MM.1S (cell line): ENCODE measurements at regions not wholly inside any gene's neighbourhood (a gene's known extent, or its start where the extent isn't known, plus 50 kb on each side); places are given as distances from the start of the nearest gene placed in this dataset.

Source experiments
- DNase-seq: peaks from one replicate; pipeline ENCODE4 v3.0.0-alpha.2; 2015
- H2AFZ ChIP-seq: fragments of 300-600 bp; sonication (generic); 2 replicates; pipeline ENCODE4 v1.6.0; 2016; ENCODE audit warnings: antibody characterized with exemption, low read length
- H3F3A ChIP-seq: fragments of 300-600 bp; sonication (generic); 2 replicates; pipeline ENCODE4 v1.6.1; 2016; ENCODE audit warnings: mild to moderate bottlenecking, antibody characterized with exemption, low read length, moderate library complexity, mixed read lengths; ENCODE audit not compliant: insufficient read depth
- H3K27ac ChIP-seq: fragments of 300-600 bp; sonication (generic); 2 replicates; pipeline ENCODE4 v1.5.1; 2016; ENCODE audit warnings: mild to moderate bottlenecking, low read length
- H3K27me3 ChIP-seq: fragments of 300-600 bp; sonication (generic); replicated peaks from 2 replicates; pipeline ENCODE4 v1.6.0; 2016; ENCODE audit warnings: low read length; ENCODE audit not compliant: insufficient read depth
- H3K36me3 ChIP-seq: fragments of 300-600 bp; sonication (generic); replicated peaks from 2 replicates; pipeline ENCODE4 v1.6.1; 2016; ENCODE audit warnings: mild to moderate bottlenecking, low read length, mixed read lengths; ENCODE audit not compliant: insufficient read depth
- H3K4me1 ChIP-seq: fragments of 300-600 bp; sonication (generic); 2 replicates; pipeline ENCODE4 v1.6.1; 2016; ENCODE audit warnings: low read length, mixed read lengths
- H3K4me2 ChIP-seq: fragments of 300-600 bp; sonication (generic); 2 replicates; pipeline ENCODE4 v1.6.0; 2016; ENCODE audit warnings: low read depth, low read length
- H3K4me3 ChIP-seq: fragments of 300-600 bp; sonication (generic); 2 replicates; pipeline ENCODE4 v1.5.1; 2016; ENCODE audit warnings: low read length, mixed read lengths
- H3K79me2 ChIP-seq: fragments of 300-600 bp; sonication (generic); 2 replicates; pipeline ENCODE4 v1.6.1; 2016; ENCODE audit warnings: mixed run types, low read length, mixed read lengths
- H3K9ac ChIP-seq: fragments of 300-600 bp; sonication (generic); 2 replicates; pipeline ENCODE4 v1.6.1; 2016; ENCODE audit warnings: low read length, mixed read lengths
- H3K9me2 ChIP-seq: fragments of 300-600 bp; sonication (generic); replicated peaks from 2 replicates; pipeline ENCODE4 v1.6.1; 2016; ENCODE audit warnings: mild to moderate bottlenecking, low read length, mixed read lengths; ENCODE audit not compliant: insufficient read depth
- H3K9me3 ChIP-seq: fragments of 300-600 bp; sonication (generic); replicated peaks from 2 replicates; pipeline ENCODE4 v1.6.1; 2016; ENCODE audit warnings: mild to moderate bottlenecking, low read length, mixed read lengths; ENCODE audit not compliant: insufficient read depth
- H4K20me1 ChIP-seq: fragments of 300-600 bp; sonication (generic); 2 replicates; pipeline ENCODE4 v1.6.1; 2016; ENCODE audit warnings: mild to moderate bottlenecking, low read length, moderate library complexity, mixed read lengths; ENCODE audit not compliant: insufficient read depth
- CTCF ChIP-seq: fragments of 300-600 bp; sonication (generic); IDR thresholded peaks from 2 replicates; pipeline ENCODE4 v1.5.1; 2016; ENCODE audit warnings: antibody characterized with exemption, low read length, mixed read lengths
- EZH2 ChIP-seq: fragments of 300-600 bp; sonication (generic); optimal IDR thresholded peaks from 2 replicates; pipeline ENCODE3; 2017; ENCODE audit warnings: low read depth, mild to moderate bottlenecking, antibody characterized with exemption, low read length, mixed read lengths
- EZH2phosphoT487 ChIP-seq: fragments of 300-600 bp; sonication (generic); IDR thresholded peaks from 2 replicates; pipeline ENCODE4 v1.6.1; 2018; ENCODE audit warnings: antibody characterized with exemption, low read length

- H3K4me2 ChIP-seq, result no peak overlapping the region
- H3K9me3 ChIP-seq, result no peaks in the 10 kb centered on the region
- no peak for TF ChIP-seq EZH2
- H3K9me2 ChIP-seq, result no peaks in the 10 kb centered on the region
- no peaks in the 10 kb centered on the region for H3K36me3 ChIP-seq
- H3F3A ChIP-seq, result no peaks in the 10 kb centered on the region
- no peak for DNase-seq
- no peaks in the 10 kb centered on the region for H4K20me1 ChIP-seq
- H3K27me3 ChIP-seq, result no peaks in the 10 kb centered on the region
- no peaks in the 10 kb centered on the region for H3K4me1 ChIP-seq
- H2AFZ ChIP-seq, result no peak overlapping the region
- H3K4me3 ChIP-seq, result no peak overlapping the region
- H3K79me2 ChIP-seq, result no peaks in the 10 kb centered on the region
- H3K9ac ChIP-seq, result no peak overlapping the region
- no peak overlapping the region for H3K27ac ChIP-seq
Measured at GRCh38 chr20:22293886-22294285, 290.5 kb downstream of the FOXA2 start.

GRCh38 chr20:22289442-22289841 lies 294.9 kb downstream of the FOXA2 start:
- H3K9ac ChIP-seq, result no peak overlapping the region
- H3K36me3 ChIP-seq, result no peaks in the 10 kb centered on the region
- no peak overlapping the region for H2AFZ ChIP-seq
- no peak for TF ChIP-seq EZH2phosphoT487
- no peak for TF ChIP-seq CTCF
- no peak for TF ChIP-seq EZH2
- H3K27me3 ChIP-seq, result no peaks in the 10 kb centered on the region
- H3K9me2 ChIP-seq, result no peaks in the 10 kb centered on the region
- H3K27ac ChIP-seq, result no peak overlapping the region
- no peak overlapping the region for H3K4me3 ChIP-seq
- DNase-seq, result no peak
- no peaks in the 10 kb centered on the region for H3K79me2 ChIP-seq
- H3K4me2 ChIP-seq, result no peak overlapping the region
- no peaks in the 10 kb centered on the region for H4K20me1 ChIP-seq
- H3K9me3 ChIP-seq, result no peaks in the 10 kb centered on the region
- no peaks in the 10 kb centered on the region for H3K4me1 ChIP-seq
- H3F3A ChIP-seq, result no peaks in the 10 kb centered on the region

- H3K27ac ChIP-seq, result no peak overlapping the region
- no peaks in the 10 kb centered on the region for H3F3A ChIP-seq
- no peak overlapping the region for H3K4me2 ChIP-seq
- no peak overlapping the region for H3K9ac ChIP-seq
- no peaks in the 10 kb centered on the region for H3K27me3 ChIP-seq
- no peaks in the 10 kb centered on the region for H3K9me2 ChIP-seq
- no peak overlapping the region for H3K4me3 ChIP-seq
- H3K4me1 ChIP-seq, result no peaks in the 10 kb centered on the region
- no peak for TF ChIP-seq EZH2
- TF ChIP-seq CTCF, result no peak
- no peak for TF ChIP-seq EZH2phosphoT487
- H3K79me2 ChIP-seq, result no peaks in the 10 kb centered on the region
- no peaks in the 10 kb centered on the region for H3K9me3 ChIP-seq
- H4K20me1 ChIP-seq, result no peaks in the 10 kb centered on the region
- H3K36me3 ChIP-seq, result no peaks in the 10 kb centered on the region
- no peak for DNase-seq
- no peak overlapping the region for H2AFZ ChIP-seq
Measured at GRCh38 chr20:22288957-22289356, 295.4 kb downstream of the FOXA2 start.

GRCh38 chr20:22288156-22288555 lies 296.2 kb downstream of the FOXA2 start:
- Histone ChIP-seq H3K79me2 (no peaks in the 10 kb centered on the region), H3K36me3 (no peaks in the 10 kb centered on the region), H3K27ac (no peak overlapping the region), H3K4me1 (no peaks in the 10 kb centered on the region), H3K27me3 (no peaks in the 10 kb centered on the region), H3K9me3 (no peaks in the 10 kb centered on the region), H3K4me3 (no peak overlapping the region), H3K9ac (no peak overlapping the region), H3F3A (no peaks in the 10 kb centered on the region), H3K9me2 (no peaks in the 10 kb centered on the region), H4K20me1 (no peaks in the 10 kb centered on the region), H3K4me2 (no peak overlapping the region), H2AFZ (no peak overlapping the region)
- DNase-seq, result no peak
- TF ChIP-seq EZH2, result no peak
- no peak for TF ChIP-seq EZH2phosphoT487
- TF ChIP-seq CTCF, result no peak
